ENCODE measurements at regions not wholly inside any gene's neighbourhood (a gene's known extent, or its start where the extent isn't known, plus 50 kb on each side); places are given as distances from the start of the nearest gene placed in this dataset.

DNA sequence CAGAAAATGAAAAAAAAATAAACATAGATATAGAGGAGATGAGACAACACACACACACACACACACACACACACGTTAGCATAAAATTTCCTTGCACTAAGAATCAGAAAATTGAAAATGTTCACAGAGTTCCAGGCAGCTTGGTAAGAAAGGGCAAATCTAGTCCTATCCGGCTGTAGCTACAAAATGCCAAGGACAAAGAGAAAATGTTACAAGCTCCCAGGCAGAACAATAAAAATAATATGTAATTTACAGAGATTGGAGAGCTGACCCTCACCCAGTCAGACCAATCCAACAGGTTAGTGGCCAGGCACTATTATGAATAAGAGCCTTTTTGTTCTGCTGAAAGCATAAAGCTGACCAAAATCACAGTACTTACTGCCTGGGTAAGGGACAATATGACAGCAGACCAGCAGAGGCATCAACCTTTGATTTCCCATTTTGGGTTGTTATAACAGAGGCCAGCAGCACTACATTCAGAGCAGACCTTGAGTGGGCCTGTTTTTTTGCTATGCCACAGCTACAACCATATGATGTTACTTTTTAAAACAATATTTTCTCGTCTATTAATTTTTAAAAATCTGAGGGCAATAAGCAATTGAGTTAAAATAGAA, 892.6 kb downstream of the TAF11L14 start:
- Histone ChIP-seq H4K20me1 (ENCODE audit: control insufficient read depth, insufficient read depth, insufficient read length) (no peaks in the 10 kb centered on the region), H2AK5ac (ENCODE audit: insufficient read length, low read length) (no peak overlapping the region), H3K9me3 (ENCODE audit: control insufficient read depth, low read depth, low read length) (no peaks in the 10 kb centered on the region), H3K79me1 (ENCODE audit: insufficient read depth, low read depth, low read length, poor library complexity, severe bottlenecking) (no peaks in the 10 kb centered on the region), H3K56ac (ENCODE audit: insufficient read length, low read depth, low read length) (no peak overlapping the region), H2BK12ac (ENCODE audit: insufficient read length, low read depth, low read length) (no peak overlapping the region), H3K14ac (ENCODE audit: insufficient read depth, low read length) (no peak overlapping the region), H2BK120ac (ENCODE audit: low read depth, low read length, poor library complexity, severe bottlenecking) (no peak overlapping the region), H3K9ac (ENCODE audit: extremely low read depth, insufficient read length, low read length) (no peak overlapping the region), H4K5ac (ENCODE audit: insufficient read length, low read depth, low read length) (no peak overlapping the region), H3K79me2 (ENCODE audit: insufficient read depth, low read length) (no peaks in the 10 kb centered on the region; the same call in 1 of the 2 replicates), H3T11ph (ENCODE audit: low read length) (no peak overlapping the region), H2BK20ac (ENCODE audit: low read depth, low read length, poor library complexity, severe bottlenecking) (no peak overlapping the region), H4K8ac (replicated peaks; ENCODE audit: insufficient read length, low read depth, low read length) (no peak overlapping the region), H2BK15ac (ENCODE audit: low read depth, low read length) (no peak overlapping the region), H3K23ac (ENCODE audit: insufficient read length, low read depth, low read length) (no peak overlapping the region), H3K27ac (ENCODE audit: insufficient read length, low read depth, low read length) (no peak overlapping the region), H3K4me2 (ENCODE audit: insufficient read depth, insufficient read length, low read length) (no peak overlapping the region), H2AFZ (ENCODE audit: low read length) (no peak overlapping the region), H2BK5ac (ENCODE audit: insufficient read length, low read length) (no peak overlapping the region), H3K27me3 (ENCODE audit: insufficient read depth, low read length) (no peaks in the 10 kb centered on the region), H3K18ac (ENCODE audit: insufficient read length, low read depth, low read length) (no peak overlapping the region), H4K91ac (ENCODE audit: insufficient read length, low read depth, low read length) (no peak overlapping the region), H3K4ac (ENCODE audit: low read depth, low read length) (no peak overlapping the region), H3K23me2 (ENCODE audit: insufficient read length, low read depth, low read length, poor library complexity, severe bottlenecking) (no peaks in the 10 kb centered on the region), H3K4me1 (ENCODE audit: insufficient read depth, low read length) (no peaks in the 10 kb centered on the region)
- H3K4me3 Mint-ChIP-seq = no peak overlapping the region
- no peaks in the 10 kb centered on the region for H3K27me3 Mint-ChIP-seq (ENCODE audit: low read depth)
- peak; percentile 33; the same call in 1 of the 3 replicates for TF ChIP-seq CTCF (conservative IDR thresholded peaks at IDR 0.05)
- H3K36me3 Mint-ChIP-seq (ENCODE audit: insufficient read depth in 1 of 3, low read depth in 3 of 3) = no peaks in the 10 kb centered on the region
- peaks cover 0 to 14% of the 10 kb centered on the region in 2 experiments; a peak in 2 of 4 replicates for H3K4me1 Mint-ChIP-seq
- no peaks in the 10 kb centered on the region for H3K9me3 Mint-ChIP-seq
- DNase-seq = no peak
- no peak overlapping the region; a peak in 1 of 7 replicates for H3K27ac Mint-ChIP-seq
- WGBS (ENCODE audit: extremely low coverage, insufficient read length, low lambda C conversion rate) = no CpG with 5 or more reads among the region's 3 CpGs

Data from H9 (cell line).